ENCODE measurements at regions not wholly inside any gene's neighbourhood (a gene's known extent, or its start where the extent isn't known, plus 50 kb on each side); places are given as distances from the start of the nearest gene placed in this dataset.

DNA sequence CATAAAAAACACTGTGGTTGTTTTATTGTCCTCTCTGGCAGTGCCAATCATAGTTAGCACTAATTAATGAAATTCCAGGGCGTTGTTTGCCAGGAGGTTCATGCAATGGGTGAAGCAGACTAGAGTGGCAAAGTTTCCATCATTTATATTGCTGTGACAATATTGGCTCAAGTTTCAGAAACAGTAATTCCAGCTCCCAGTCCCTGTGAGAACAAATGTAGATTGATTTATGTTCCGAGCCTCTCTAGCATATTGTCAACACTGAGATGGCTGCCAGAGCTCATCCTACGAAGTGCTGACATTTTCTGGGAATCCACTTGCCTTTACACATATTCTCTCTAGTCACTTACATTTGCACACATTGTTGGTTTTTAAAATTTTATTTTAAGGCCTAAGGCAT lies 440.0 kb upstream of the IGFBP7 start:
- Histone ChIP-seq H2AFZ (ENCODE audit: low read length) (no peak overlapping the region), H4K20me1 (ENCODE audit: insufficient read depth, low read length) (no peaks in the 10 kb centered on the region), H3K27me3 (ENCODE audit: insufficient read depth, low read length) (no peaks in the 10 kb centered on the region), H3K27ac (ENCODE audit: low read depth, low read length, poor library complexity, severe bottlenecking) (no peak overlapping the region), H3K36me3 (ENCODE audit: insufficient read depth, low read length) (no peaks in the 10 kb centered on the region), H3K79me2 (ENCODE audit: insufficient read depth, low read length) (no peaks in the 10 kb centered on the region), H3F3A (ENCODE audit: insufficient read depth, low read length) (no peaks in the 10 kb centered on the region), H3K9me3 (ENCODE audit: low read length) (no peaks in the 10 kb centered on the region), H3K9ac (ENCODE audit: low read length) (no peak overlapping the region), H3K4me2 (ENCODE audit: low read length) (no peak overlapping the region), H3K4me1 (ENCODE audit: insufficient read depth, low read length, severe bottlenecking) (no peaks in the 10 kb centered on the region), H3K4me3 (ENCODE audit: low read depth, low read length, poor library complexity, severe bottlenecking) (no peak overlapping the region), H3K9me2 (ENCODE audit: low read depth, low read length) (no peaks in the 10 kb centered on the region)
- TF ChIP-seq, protein P1, sequence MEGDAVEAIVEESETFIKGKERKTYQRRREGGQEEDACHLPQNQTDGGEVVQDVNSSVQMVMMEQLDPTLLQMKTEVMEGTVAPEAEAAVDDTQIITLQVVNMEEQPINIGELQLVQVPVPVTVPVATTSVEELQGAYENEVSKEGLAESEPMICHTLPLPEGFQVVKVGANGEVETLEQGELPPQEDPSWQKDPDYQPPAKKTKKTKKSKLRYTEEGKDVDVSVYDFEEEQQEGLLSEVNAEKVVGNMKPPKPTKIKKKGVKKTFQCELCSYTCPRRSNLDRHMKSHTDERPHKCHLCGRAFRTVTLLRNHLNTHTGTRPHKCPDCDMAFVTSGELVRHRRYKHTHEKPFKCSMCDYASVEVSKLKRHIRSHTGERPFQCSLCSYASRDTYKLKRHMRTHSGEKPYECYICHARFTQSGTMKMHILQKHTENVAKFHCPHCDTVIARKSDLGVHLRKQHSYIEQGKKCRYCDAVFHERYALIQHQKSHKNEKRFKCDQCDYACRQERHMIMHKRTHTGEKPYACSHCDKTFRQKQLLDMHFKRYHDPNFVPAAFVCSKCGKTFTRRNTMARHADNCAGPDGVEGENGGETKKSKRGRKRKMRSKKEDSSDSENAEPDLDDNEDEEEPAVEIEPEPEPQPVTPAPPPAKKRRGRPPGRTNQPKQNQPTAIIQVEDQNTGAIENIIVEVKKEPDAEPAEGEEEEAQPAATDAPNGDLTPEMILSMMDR (IDR thresholded peaks at IDR 0.05; ENCODE audit: low read length): no peak
- no peak for TF ChIP-seq EZH2 (IDR thresholded peaks at IDR 0.05; ENCODE audit: borderline replicate concordance, low read length)

DNA sequence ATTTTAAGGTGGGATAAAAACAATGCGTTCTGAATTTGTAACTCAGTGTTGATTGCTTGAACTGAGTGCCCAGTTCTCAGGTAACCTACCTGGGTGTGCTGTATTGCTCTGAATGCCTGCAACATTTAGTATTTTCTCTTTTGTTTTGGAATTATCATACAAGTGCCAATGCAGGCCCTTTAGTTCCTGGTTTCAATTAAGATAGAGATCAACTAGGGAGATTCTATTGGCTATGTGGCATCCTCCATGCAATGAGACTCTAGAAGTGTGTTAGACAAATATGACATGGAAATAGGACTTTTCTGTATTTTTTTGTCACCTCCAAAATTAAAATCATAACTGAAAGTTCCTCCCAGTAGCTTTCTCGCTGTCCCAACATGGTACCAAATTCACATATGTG lies 438.7 kb upstream of the IGFBP7 start:
- H3K79me2 ChIP-seq (ENCODE audit: insufficient read depth, low read length): no peaks in the 10 kb centered on the region
- no peaks in the 10 kb centered on the region for H4K20me1 ChIP-seq (ENCODE audit: insufficient read depth, low read length)
- no peak for TF ChIP-seq EZH2 (IDR thresholded peaks at IDR 0.05; ENCODE audit: borderline replicate concordance, low read length)
- TF ChIP-seq, protein P1 (IDR thresholded peaks at IDR 0.05; ENCODE audit: low read length): no peak
- H3K9ac ChIP-seq (ENCODE audit: low read length): no peak overlapping the region
- no peaks in the 10 kb centered on the region for H3K9me3 ChIP-seq (ENCODE audit: low read length)
- H3K27ac ChIP-seq (ENCODE audit: low read depth, low read length, poor library complexity, severe bottlenecking): no peak overlapping the region
- no peaks in the 10 kb centered on the region for H3K27me3 ChIP-seq (ENCODE audit: insufficient read depth, low read length)
- no peak overlapping the region for H3K4me3 ChIP-seq (ENCODE audit: low read depth, low read length, poor library complexity, severe bottlenecking)
- no peaks in the 10 kb centered on the region for H3K36me3 ChIP-seq (ENCODE audit: insufficient read depth, low read length)
- H3K4me1 ChIP-seq (ENCODE audit: insufficient read depth, low read length, severe bottlenecking): no peaks in the 10 kb centered on the region
- no peak overlapping the region for H3K4me2 ChIP-seq (ENCODE audit: low read length)
- no peaks in the 10 kb centered on the region for H3K9me2 ChIP-seq (ENCODE audit: low read depth, low read length)
- H3F3A ChIP-seq (ENCODE audit: insufficient read depth, low read length): no peaks in the 10 kb centered on the region
- no peak overlapping the region for H2AFZ ChIP-seq (ENCODE audit: low read length)

DNA sequence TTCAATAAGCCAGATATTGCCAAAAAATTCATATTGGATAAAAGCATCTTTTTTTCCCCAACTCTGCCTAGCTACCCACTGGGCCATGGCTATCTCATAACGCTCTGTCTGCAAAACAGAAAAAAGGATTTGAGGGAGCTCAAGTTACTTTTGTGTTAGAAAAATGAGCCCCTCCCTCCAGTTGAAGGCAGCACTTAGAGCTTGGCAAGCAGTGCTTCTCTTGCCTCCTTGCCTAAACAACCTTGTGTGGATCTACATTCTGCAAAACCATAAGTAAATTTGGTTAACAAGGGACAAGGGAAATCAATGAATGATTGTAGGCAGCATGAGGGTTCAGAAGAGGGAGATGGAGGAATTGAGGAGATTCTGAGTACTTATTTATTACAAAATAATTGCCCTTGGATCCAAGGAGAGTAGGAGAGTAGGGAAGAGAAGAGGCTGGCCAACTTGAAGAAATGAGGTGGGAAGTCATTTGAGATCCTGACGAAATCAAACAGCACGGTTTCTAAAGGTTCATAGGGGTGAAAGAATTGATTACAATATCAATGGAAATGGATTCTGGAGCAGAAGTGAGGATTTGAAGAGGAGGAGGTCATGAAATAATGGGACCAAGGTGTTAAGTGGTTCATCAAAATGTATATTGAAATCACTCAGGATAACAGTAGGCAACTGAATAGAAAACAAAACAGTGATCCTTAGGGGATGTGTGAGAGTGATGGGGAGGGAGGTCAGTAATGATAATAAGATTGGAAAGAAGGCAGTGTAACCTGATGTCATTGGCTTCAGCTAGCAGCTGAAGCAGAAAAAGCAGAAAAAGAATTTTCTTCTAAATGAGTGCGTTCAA lies 434.8 kb upstream of the IGFBP7 start:
- no peaks in the 10 kb centered on the region for H3K4me1 ChIP-seq (ENCODE audit: insufficient read depth, low read length, severe bottlenecking)
- no peaks in the 10 kb centered on the region for H3F3A ChIP-seq (ENCODE audit: insufficient read depth, low read length)
- no peaks in the 10 kb centered on the region for H3K27me3 ChIP-seq (ENCODE audit: insufficient read depth, low read length)
- H3K4me3 ChIP-seq (ENCODE audit: low read depth, low read length, poor library complexity, severe bottlenecking): no peak overlapping the region
- H3K36me3 ChIP-seq (ENCODE audit: insufficient read depth, low read length): no peaks in the 10 kb centered on the region
- no peak overlapping the region for H3K27ac ChIP-seq (ENCODE audit: low read depth, low read length, poor library complexity, severe bottlenecking)
- no peak overlapping the region for H3K4me2 ChIP-seq (ENCODE audit: low read length)
- H3K9me2 ChIP-seq (ENCODE audit: low read depth, low read length): no peaks in the 10 kb centered on the region
- no peaks in the 10 kb centered on the region for H4K20me1 ChIP-seq (ENCODE audit: insufficient read depth, low read length)
- H3K9ac ChIP-seq (ENCODE audit: low read length): no peak overlapping the region
- no peak overlapping the region for H2AFZ ChIP-seq (ENCODE audit: low read length)
- no peaks in the 10 kb centered on the region for H3K79me2 ChIP-seq (ENCODE audit: insufficient read depth, low read length)
- no peaks in the 10 kb centered on the region for H3K9me3 ChIP-seq (ENCODE audit: low read length)
- TF ChIP-seq, protein P1 (IDR thresholded peaks at IDR 0.05; ENCODE audit: low read length): no peak

Measured in OCI-LY1 (cell line).